HG02588 (cell line): ENCODE measurements at regions not wholly inside any gene's neighbourhood (a gene's known extent, or its start where the extent isn't known, plus 50 kb on each side); places are given as distances from the start of the nearest gene placed in this dataset.
"Not testable (repeated sequence)": the region's sequence is repeated elsewhere in the genome, so short reads cannot be mapped to it uniquely, and the experiment has no call there.

Experiments
- ATAC-seq: cut with Tn5 transposase; IDR thresholded peaks from one replicate; pipeline ENCODE4 v1.9.1; 2021; ENCODE audit warnings: mild to moderate bottlenecking, moderate library complexity; ENCODE audit not compliant: unreplicated experiment

DNA sequence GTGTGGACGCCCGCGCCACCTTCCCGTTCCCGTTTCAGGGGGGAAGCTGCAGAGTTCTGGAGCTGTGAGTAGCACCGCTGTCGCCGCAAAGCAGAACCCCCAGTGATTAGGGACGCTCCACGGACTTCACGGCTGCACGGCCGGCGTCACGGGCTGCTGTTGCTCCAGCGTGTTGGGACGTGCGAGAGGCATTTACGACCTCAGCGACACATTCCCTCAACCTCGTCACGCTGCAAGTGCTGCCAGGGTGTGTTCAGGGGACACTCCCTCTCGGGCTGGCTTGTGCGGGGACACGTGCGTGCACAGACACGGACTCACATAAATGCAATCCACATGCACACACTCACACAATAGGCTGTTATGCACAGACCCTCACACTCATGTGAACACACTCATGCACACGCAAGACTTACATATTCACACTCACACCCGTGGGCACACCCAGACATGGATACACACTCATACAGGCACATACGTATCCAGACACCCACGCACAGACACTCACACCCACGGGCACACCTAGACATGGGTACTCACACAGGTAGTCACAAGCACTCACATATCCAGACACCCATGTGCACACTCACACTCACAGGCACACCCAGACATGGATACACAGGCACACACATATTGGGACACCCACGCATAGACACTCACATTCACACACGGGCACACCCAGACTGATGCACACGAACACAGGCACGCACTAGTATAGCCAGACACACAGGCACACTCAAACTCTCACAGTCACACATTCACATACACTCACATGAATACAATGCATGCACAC is 198.0 kb upstream of the ZNF469 start:
- ATAC-seq = not testable (repeated sequence)

GRCh38 chr16:88185406-88185805 is 197.4 kb upstream of the ZNF469 start:
- not testable (repeated sequence) for ATAC-seq

GRCh38 chr16:88185976-88186888 is 196.5 kb upstream of the ZNF469 start:
- ATAC-seq = not testable (repeated sequence)

- not testable (repeated sequence) for ATAC-seq
These were observed 195.6 kb upstream of the ZNF469 start for GRCh38 chr16:88186889-88187870.

- ATAC-seq = not testable (repeated sequence)
These were observed 194.4 kb upstream of the ZNF469 start for GRCh38 chr16:88188171-88188895.

GRCh38 chr16:88190592-88191095 is 192.1 kb upstream of the ZNF469 start:
- ATAC-seq = not testable (repeated sequence)

DNA sequence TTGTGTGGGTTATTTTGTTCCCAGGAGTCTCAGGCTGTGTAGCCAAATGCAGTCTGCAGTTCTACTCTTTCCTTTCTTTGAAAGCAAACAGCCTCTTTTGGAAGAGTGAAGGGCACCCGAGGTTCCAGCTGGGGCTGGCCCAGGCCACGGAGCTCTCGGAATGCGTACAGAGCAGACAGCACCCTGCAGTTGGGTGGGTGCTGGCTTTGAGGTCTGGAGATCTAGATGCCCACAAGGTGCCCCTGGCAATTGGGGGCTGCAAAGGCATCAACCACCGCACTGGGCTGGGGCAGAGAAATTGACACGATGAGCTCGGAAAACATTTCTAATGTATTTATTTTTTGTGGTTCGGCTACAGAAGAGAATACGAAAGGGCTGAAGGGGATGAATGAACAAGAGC is 191.6 kb upstream of the ZNF469 start:
- ATAC-seq = not testable (repeated sequence)

DNA sequence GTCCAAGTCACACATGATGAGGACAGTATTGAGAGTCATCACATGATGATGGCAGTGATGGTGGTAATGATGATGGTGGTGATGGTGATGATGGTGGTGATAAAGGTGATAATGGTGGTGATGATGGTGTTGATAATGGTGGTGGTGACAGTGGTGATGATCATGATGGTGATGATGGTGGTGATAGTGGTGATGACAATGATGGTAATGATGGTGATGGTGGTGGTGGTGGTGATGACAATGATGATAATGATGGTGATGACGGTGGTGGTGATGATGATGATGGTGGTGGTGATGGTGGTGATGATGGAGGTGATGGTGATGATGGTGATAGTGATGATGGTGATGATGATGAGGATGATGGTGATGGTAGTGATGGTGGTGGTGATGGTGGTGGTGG is 190.2 kb upstream of the ZNF469 start:
- no peak for ATAC-seq

GRCh38 chr16:88193706-88194396 is 188.9 kb upstream of the ZNF469 start:
- ATAC-seq = not testable (repeated sequence)

GRCh38 chr16:88194397-88195268 is 188.1 kb upstream of the ZNF469 start:
- no peak for ATAC-seq

DNA sequence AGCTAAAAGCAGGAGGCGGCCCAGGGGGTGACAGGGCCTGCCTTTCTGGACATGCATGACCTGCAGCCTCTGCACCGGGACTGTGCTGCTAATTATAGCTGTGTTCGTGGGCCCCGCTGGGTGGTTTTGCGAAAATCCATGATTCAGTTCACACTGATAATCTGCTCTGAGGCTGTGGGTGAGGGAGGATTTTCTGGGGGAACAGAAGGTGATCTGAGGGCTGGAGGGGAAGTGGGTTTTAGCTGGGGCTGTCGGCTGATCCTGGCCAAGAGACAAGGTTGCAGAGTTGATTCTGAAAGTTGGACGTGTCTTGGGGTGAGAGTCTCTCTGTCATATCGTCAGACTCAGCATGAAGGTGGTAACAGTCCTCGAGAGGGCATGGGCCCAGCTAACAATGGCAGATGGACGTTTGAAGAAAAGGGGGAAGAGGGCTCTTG is 187.5 kb upstream of the ZNF469 start:
- no peak for ATAC-seq

- ATAC-seq = no peak
These were observed 186.8 kb upstream of the ZNF469 start for GRCh38 chr16:88195911-88196465.

- no peak for ATAC-seq
These were observed 186.0 kb upstream of the ZNF469 start for GRCh38 chr16:88196471-88197400.

GRCh38 chr16:88197481-88198456 is 185.0 kb upstream of the ZNF469 start:
- no peak for ATAC-seq

- ATAC-seq = not testable (repeated sequence)
These were observed 184.1 kb upstream of the ZNF469 start for GRCh38 chr16:88198457-88199295.
